GM23338 (cell line): ENCODE measurements at regions not wholly inside any gene's neighbourhood (a gene's known extent, or its start where the extent isn't known, plus 50 kb on each side); places are given as distances from the start of the nearest gene placed in this dataset.

Source experiments
- ETS1 ChIP-seq: IDR thresholded peaks from 2 replicates; pipeline ENCODE4 v1.6.1; 2016; ENCODE audit warnings: antibody characterized with exemption
- EZH2 ChIP-seq: fragments of 200-600 bp; sonication (generic); IDR thresholded peaks from one replicate; pipeline ENCODE4 v1.8.0; 2017; ENCODE audit warnings: antibody characterized with exemption, mild to moderate bottlenecking, low read depth; ENCODE audit not compliant: unreplicated experiment
- POLR2AphosphoS5 ChIP-seq: IDR thresholded peaks from 2 replicates; pipeline ENCODE4 v1.6.1; 2016; ENCODE audit warnings: antibody characterized with exemption, low read depth
- ZNF114 ChIP-seq: fragments of 250-450 bp; sonication (Bioruptor Pico); IDR thresholded peaks from 2 replicates; pipeline ENCODE4 v1.5.0; 2020; ENCODE audit warnings: mild to moderate bottlenecking, moderate library complexity
- TF ChIP-seq, protein P1 (sequence below), 2 experiments: fragments of 200-600 bp in 1 of 2; sonication (generic) in 1 of 2; conservative IDR thresholded peaks; 2 replicates each; pipeline versions ENCODE4 v1.5.1 to v1.6.1; 2016 to 2017; ENCODE audit warnings: antibody characterized with exemption in 2 of 2, low read depth in 2 of 2, mild to moderate bottlenecking in 2 of 2, moderate library complexity in 1 of 2

DNA sequence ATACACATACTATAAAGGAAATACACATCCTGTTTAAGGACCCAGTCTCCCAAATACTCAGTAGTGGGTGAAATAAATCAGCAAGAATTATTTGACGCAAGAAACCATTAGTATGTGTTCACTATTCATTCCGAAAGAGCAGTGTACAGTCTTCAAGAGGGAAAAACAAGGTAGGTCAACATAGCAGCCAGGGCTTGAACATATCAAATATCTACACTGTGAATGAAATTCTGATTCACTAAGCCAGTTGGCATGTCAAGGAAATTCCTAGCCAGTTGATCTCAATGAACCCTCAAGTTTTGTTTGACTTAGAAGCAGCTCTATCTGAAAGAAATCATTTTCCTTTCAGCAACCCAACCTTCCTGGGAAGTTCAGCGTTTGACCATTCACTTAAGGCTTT, 99.0 kb downstream of the CNTN3 start:
- TF ChIP-seq EZH2 (no peak), ZNF114 (CRISPR knock-in tag) (no peak), POLR2AphosphoS5 (no peak), ETS1 (no peak)
- TF ChIP-seq, protein P1, sequence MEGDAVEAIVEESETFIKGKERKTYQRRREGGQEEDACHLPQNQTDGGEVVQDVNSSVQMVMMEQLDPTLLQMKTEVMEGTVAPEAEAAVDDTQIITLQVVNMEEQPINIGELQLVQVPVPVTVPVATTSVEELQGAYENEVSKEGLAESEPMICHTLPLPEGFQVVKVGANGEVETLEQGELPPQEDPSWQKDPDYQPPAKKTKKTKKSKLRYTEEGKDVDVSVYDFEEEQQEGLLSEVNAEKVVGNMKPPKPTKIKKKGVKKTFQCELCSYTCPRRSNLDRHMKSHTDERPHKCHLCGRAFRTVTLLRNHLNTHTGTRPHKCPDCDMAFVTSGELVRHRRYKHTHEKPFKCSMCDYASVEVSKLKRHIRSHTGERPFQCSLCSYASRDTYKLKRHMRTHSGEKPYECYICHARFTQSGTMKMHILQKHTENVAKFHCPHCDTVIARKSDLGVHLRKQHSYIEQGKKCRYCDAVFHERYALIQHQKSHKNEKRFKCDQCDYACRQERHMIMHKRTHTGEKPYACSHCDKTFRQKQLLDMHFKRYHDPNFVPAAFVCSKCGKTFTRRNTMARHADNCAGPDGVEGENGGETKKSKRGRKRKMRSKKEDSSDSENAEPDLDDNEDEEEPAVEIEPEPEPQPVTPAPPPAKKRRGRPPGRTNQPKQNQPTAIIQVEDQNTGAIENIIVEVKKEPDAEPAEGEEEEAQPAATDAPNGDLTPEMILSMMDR (conservative IDR thresholded peaks at IDR 0.05; ENCODE audit: low read depth in 2 of 2) = no peak
